ENCODE measurements at regions not wholly inside any gene's neighbourhood (a gene's known extent, or its start where the extent isn't known, plus 50 kb on each side); places are given as distances from the start of the nearest gene placed in this dataset.

GRCh38 chr11:130571947-130572584 is 123.6 kb downstream of the ADAMTS15 start (continued):
- TF ChIP-seq CTCF (IDR thresholded peaks at IDR 0.05; ENCODE audit: low read depth, low read length, missing input control) (no peak), NR2F2 (IDR thresholded peaks at IDR 0.05) (no peak), YY1 (IDR thresholded peaks at IDR 0.05) (no peak)

- H3K9me3 ChIP-seq (ENCODE audit: control insufficient read depth in 4 of 4, low read length in 3 of 4), result peaks cover 0 to 2% (median 0%) of the 10 kb centered on the region in 4 donors
- DNase-seq (ENCODE audit: low spot score), result no peak
- TF ChIP-seq FOXA1 (IDR thresholded peaks at IDR 0.05) (no peak), ATF3 (IDR thresholded peaks at IDR 0.05) (no peak), HNF4A (conservative IDR thresholded peaks at IDR 0.05) (no peak), ZBTB33 (IDR thresholded peaks at IDR 0.05) (no peak), RXRA (IDR thresholded peaks at IDR 0.05) (no peak), SP1 (IDR thresholded peaks at IDR 0.05) (no peak), HNF4G (IDR thresholded peaks at IDR 0.05) (no peak), GABPA (IDR thresholded peaks at IDR 0.05 in 1 of 2, conservative IDR thresholded peaks at IDR 0.05 in 1 of 2) (no peak), MAX (IDR thresholded peaks at IDR 0.05) (no peak), EGR1 (IDR thresholded peaks at IDR 0.05; ENCODE audit: low read depth in 2 of 2) (no peak), YY1 (IDR thresholded peaks at IDR 0.05) (no peak), FOXA2 (IDR thresholded peaks at IDR 0.05) (no peak), NR2F2 (IDR thresholded peaks at IDR 0.05) (no peak), RAD21 (IDR thresholded peaks at IDR 0.05) (no peak), JUND (IDR thresholded peaks at IDR 0.05) (no peak), CTCF (IDR thresholded peaks at IDR 0.05; ENCODE audit: low read depth, low read length, missing input control) (no peak), TAF1 (conservative IDR thresholded peaks at IDR 0.05) (no peak), REST (IDR thresholded peaks at IDR 0.05) (no peak)
- H3K4me3 ChIP-seq (ENCODE audit: low read depth in 1 of 3, low read length in 3 of 3), result no peak overlapping the region
- H3K27ac ChIP-seq (ENCODE audit: low read depth in 1 of 2, low read length in 2 of 2), result no peak overlapping the region
- 83% methylated on average over 2 of the region's 2 CpGs for WGBS
- H3K4me1 ChIP-seq (ENCODE audit: control insufficient read depth in 4 of 4, insufficient read depth in 4 of 4, low read length in 3 of 4), result no peaks in the 10 kb centered on the region
- H3K9ac ChIP-seq (ENCODE audit: low read depth in 1 of 2, low read length in 2 of 2), result no peak overlapping the region
- H3K36me3 ChIP-seq (ENCODE audit: control insufficient read depth in 4 of 4, insufficient read depth in 3 of 4, low read depth in 1 of 4, low read length in 3 of 4), result no peaks in the 10 kb centered on the region
- H3K27me3 ChIP-seq (ENCODE audit: control insufficient read depth in 4 of 4, insufficient read depth in 4 of 4, low read length in 3 of 4), result peaks cover 0 to 3% (median 0%) of the 10 kb centered on the region in 4 donors
Measured at GRCh38 chr11:130573767-130574166, 125.3 kb downstream of the ADAMTS15 start.
